ENCODE measurements at regions not wholly inside any gene's neighbourhood (a gene's known extent, or its start where the extent isn't known, plus 50 kb on each side); places are given as distances from the start of the nearest gene placed in this dataset.

- no peak for TF ChIP-seq NR1H2 (CRISPR knock-in tag; IDR thresholded peaks at IDR 0.05)
- no peak for TF ChIP-seq MLX (CRISPR knock-in tag; IDR thresholded peaks at IDR 0.05)
- TF ChIP-seq ATF2 (CRISPR knock-in tag; IDR thresholded peaks at IDR 0.05; ENCODE audit: borderline replicate concordance, low read depth) = no peak
- TF ChIP-seq CTCF (IDR thresholded peaks at IDR 0.05) = no peak
- no peak for TF ChIP-seq NR3C1 (CRISPR knock-in tag; conservative IDR thresholded peaks at IDR 0.05; ENCODE audit: low read depth)
- TF ChIP-seq E2F4 (CRISPR knock-in tag; IDR thresholded peaks at IDR 0.05; ENCODE audit: borderline replicate concordance, low read depth) = no peak
- TF ChIP-seq NR2C2 (CRISPR knock-in tag; IDR thresholded peaks at IDR 0.05) = no peak
- no peak for TF ChIP-seq RELA (CRISPR knock-in tag; IDR thresholded peaks at IDR 0.05; ENCODE audit: borderline replicate concordance)
- no peak for TF ChIP-seq CREB1 (CRISPR knock-in tag; IDR thresholded peaks at IDR 0.05)
- no peak for TF ChIP-seq ATF6 (CRISPR knock-in tag; IDR thresholded peaks at IDR 0.05)
- TF ChIP-seq SP1 (CRISPR knock-in tag; conservative IDR thresholded peaks at IDR 0.05) = no peak
- TF ChIP-seq JAZF1 (CRISPR knock-in tag; IDR thresholded peaks at IDR 0.05) = no peak
- TF ChIP-seq MYBL2 (CRISPR knock-in tag; IDR thresholded peaks at IDR 0.05) = no peak
- no peak for TF ChIP-seq USF2 (CRISPR knock-in tag; IDR thresholded peaks at IDR 0.05)
These were observed 67.4 kb upstream of the HELT start for GRCh38 chr4:184950926-184951325.
